Panc1 (cell line): ENCODE measurements at regions not wholly inside any gene's neighbourhood (a gene's known extent, or its start where the extent isn't known, plus 50 kb on each side); places are given as distances from the start of the nearest gene placed in this dataset.

Source experiments
- POLR2AphosphoS5 ChIP-seq: IDR thresholded peaks from 2 replicates; pipeline ENCODE4 v1.6.1; 2012; ENCODE audit warnings: mild to moderate bottlenecking, low read depth, low read length, moderate library complexity
- SIN3A ChIP-seq: IDR thresholded peaks from 2 replicates; pipeline ENCODE4 v1.6.1; 2012; ENCODE audit warnings: low read depth, mild to moderate bottlenecking, low read length, moderate library complexity, borderline replicate concordance; ENCODE audit not compliant: insufficient read depth
- TCF7L2 ChIP-seq: IDR thresholded peaks from 2 replicates; pipeline ENCODE4 v1.6.1; 2011; ENCODE audit warnings: mild to moderate bottlenecking, low read depth, low read length, inconsistent platforms
- TF ChIP-seq, protein P1 (sequence below): fragments of 450-650 bp; IDR thresholded peaks from 2 replicates; pipeline ENCODE4 v1.5.1; 2017; ENCODE audit warnings: mild to moderate bottlenecking
- TF ChIP-seq, protein P2 (sequence below), 2 experiments: IDR thresholded peaks; 2 replicates each; pipeline ENCODE4 v1.6.1; 2011 to 2012; ENCODE audit warnings: low read depth in 2 of 2, control low read depth in 1 of 2, low read length in 1 of 2, mild to moderate bottlenecking in 1 of 2, moderate library complexity in 1 of 2; ENCODE audit not compliant: insufficient read depth in 1 of 2

DNA sequence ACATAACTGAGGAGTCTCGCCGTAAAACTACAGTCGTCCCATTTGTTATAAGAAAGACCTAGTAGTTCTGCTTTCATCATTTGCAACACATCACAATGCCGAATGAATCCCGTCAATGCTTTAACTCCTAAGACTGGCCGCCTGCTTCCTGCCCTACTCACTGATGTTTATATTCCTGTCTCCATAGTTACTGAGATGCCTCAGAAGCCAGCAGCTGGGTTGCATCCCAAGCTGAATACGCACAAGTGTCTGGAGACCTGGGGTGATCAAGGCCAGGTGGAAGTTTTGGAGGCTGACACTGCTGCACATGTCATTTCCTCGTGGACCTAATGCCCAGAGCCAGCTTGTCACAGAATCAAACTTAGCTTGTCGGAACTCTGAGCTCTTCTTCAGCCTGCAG lies 95.2 kb upstream of the UBE2E1 start:
- TF ChIP-seq, protein P1, sequence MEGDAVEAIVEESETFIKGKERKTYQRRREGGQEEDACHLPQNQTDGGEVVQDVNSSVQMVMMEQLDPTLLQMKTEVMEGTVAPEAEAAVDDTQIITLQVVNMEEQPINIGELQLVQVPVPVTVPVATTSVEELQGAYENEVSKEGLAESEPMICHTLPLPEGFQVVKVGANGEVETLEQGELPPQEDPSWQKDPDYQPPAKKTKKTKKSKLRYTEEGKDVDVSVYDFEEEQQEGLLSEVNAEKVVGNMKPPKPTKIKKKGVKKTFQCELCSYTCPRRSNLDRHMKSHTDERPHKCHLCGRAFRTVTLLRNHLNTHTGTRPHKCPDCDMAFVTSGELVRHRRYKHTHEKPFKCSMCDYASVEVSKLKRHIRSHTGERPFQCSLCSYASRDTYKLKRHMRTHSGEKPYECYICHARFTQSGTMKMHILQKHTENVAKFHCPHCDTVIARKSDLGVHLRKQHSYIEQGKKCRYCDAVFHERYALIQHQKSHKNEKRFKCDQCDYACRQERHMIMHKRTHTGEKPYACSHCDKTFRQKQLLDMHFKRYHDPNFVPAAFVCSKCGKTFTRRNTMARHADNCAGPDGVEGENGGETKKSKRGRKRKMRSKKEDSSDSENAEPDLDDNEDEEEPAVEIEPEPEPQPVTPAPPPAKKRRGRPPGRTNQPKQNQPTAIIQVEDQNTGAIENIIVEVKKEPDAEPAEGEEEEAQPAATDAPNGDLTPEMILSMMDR, result no peak
- TF ChIP-seq, protein P2, sequence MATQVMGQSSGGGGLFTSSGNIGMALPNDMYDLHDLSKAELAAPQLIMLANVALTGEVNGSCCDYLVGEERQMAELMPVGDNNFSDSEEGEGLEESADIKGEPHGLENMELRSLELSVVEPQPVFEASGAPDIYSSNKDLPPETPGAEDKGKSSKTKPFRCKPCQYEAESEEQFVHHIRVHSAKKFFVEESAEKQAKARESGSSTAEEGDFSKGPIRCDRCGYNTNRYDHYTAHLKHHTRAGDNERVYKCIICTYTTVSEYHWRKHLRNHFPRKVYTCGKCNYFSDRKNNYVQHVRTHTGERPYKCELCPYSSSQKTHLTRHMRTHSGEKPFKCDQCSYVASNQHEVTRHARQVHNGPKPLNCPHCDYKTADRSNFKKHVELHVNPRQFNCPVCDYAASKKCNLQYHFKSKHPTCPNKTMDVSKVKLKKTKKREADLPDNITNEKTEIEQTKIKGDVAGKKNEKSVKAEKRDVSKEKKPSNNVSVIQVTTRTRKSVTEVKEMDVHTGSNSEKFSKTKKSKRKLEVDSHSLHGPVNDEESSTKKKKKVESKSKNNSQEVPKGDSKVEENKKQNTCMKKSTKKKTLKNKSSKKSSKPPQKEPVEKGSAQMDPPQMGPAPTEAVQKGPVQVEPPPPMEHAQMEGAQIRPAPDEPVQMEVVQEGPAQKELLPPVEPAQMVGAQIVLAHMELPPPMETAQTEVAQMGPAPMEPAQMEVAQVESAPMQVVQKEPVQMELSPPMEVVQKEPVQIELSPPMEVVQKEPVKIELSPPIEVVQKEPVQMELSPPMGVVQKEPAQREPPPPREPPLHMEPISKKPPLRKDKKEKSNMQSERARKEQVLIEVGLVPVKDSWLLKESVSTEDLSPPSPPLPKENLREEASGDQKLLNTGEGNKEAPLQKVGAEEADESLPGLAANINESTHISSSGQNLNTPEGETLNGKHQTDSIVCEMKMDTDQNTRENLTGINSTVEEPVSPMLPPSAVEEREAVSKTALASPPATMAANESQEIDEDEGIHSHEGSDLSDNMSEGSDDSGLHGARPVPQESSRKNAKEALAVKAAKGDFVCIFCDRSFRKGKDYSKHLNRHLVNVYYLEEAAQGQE (IDR thresholded peaks at IDR 0.05; ENCODE audit: insufficient read depth in 1 of 2, low read depth in 2 of 2, low read length in 1 of 2), result no peak
- no peak for TF ChIP-seq POLR2AphosphoS5
- TF ChIP-seq TCF7L2, result no peak
- TF ChIP-seq SIN3A, result no peak
